ENCODE measurements at regions not wholly inside any gene's neighbourhood (a gene's known extent, or its start where the extent isn't known, plus 50 kb on each side); places are given as distances from the start of the nearest gene placed in this dataset.
"Not testable (repeated sequence)": the region's sequence is repeated elsewhere in the genome, so short reads cannot be mapped to it uniquely, and the experiment has no call there.

- Mint-ChIP-seq H3K27me3 (ENCODE audit: low read depth) (peaks cover 16% of the 10 kb centered on the region), H3K9me3 (peaks cover 35% of the 10 kb centered on the region)
- H3K36me3 Mint-ChIP-seq (ENCODE audit: low read depth); DNase-seq (ENCODE audit: low spot score); H3K27ac Mint-ChIP-seq; H3K4me3 Mint-ChIP-seq; H3K4me1 Mint-ChIP-seq (ENCODE audit: low read depth): not testable (repeated sequence)
These were observed 62.8 kb downstream of the RPS24 start for GRCh38 chr10:78096486-78096885.

DNA sequence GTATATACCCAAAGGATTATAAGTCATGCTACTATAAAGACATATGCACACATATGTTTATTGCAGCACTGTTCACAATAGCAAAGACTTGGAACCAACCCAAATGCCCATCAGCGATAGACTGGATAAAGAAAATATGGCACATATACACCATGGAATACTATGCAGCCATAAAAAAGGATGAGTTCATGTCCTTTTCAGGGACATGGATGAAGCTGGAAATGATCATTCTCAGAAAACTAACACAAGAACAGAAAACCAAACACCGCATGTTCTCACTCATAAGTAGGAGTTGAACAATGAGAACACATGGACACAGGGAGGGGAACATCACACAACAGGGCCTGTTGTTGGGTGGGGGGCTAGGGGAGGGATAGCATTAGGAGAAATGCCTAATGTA, 68.9 kb downstream of the RPS24 start:
- peaks cover 62% of the 10 kb centered on the region for H3K9me3 Mint-ChIP-seq
- not testable (repeated sequence) for H3K4me3 Mint-ChIP-seq; H3K4me1 Mint-ChIP-seq (ENCODE audit: low read depth); H3K27ac Mint-ChIP-seq; H3K36me3 Mint-ChIP-seq (ENCODE audit: low read depth); DNase-seq (ENCODE audit: low spot score)
- H3K27me3 Mint-ChIP-seq (ENCODE audit: low read depth): peaks cover 12% of the 10 kb centered on the region

- peaks cover 21% of the 10 kb centered on the region for H3K9me3 Mint-ChIP-seq
- H3K4me1 Mint-ChIP-seq (ENCODE audit: low read depth): no peaks in the 10 kb centered on the region
- no peaks in the 10 kb centered on the region for H3K36me3 Mint-ChIP-seq (ENCODE audit: low read depth)
- no peak for DNase-seq (ENCODE audit: low spot score)
- no peak overlapping the region for H3K4me3 Mint-ChIP-seq
- no peak overlapping the region for H3K27ac Mint-ChIP-seq
- peaks cover 18% of the 10 kb centered on the region for H3K27me3 Mint-ChIP-seq (ENCODE audit: low read depth)
These were observed 75.5 kb downstream of the RPS24 start for GRCh38 chr10:78109210-78109609.

DNA sequence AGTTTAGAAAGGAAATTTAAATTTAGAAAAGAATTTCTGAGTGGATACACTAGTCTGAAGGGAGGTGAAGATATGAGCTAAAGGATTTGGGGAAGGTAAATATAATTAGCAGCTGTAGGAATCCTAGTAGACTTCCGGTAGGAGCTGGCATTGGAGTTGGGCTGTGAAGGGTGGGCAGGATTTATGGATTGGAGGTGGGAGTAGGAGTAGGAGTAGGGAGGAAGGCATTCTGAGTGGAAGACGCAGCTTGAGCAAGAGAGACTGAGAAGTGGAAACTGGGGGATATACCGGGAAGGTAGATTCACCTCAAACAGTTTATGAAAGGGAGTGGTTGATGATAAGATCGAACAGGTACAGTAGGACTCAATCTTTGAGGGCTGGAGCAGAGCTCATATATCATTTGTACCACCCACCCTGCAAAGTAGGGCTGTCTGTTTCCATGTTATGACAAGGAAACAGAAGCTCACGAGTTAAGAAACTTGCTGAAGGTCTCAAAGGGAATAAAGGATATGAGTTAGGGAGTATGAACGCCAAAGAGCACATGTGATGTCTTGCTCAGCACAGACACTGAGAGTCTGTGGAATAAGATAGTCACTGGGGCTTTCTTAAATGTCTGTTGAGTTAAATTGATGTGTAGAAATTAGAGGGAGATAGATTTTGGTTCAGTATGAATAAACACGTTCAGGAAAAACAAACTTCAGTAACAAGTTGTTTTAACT, 81.6 kb downstream of the RPS24 start:
- DNase-seq (ENCODE audit: low spot score): no peak
- H3K27me3 Mint-ChIP-seq (ENCODE audit: low read depth): peaks cover 22% of the 10 kb centered on the region
- no peaks in the 10 kb centered on the region for H3K4me1 Mint-ChIP-seq (ENCODE audit: low read depth)
- no peaks in the 10 kb centered on the region for H3K36me3 Mint-ChIP-seq (ENCODE audit: low read depth)
- H3K27ac Mint-ChIP-seq: no peak overlapping the region
- H3K9me3 Mint-ChIP-seq: peaks cover 4% of the 10 kb centered on the region
- H3K4me3 Mint-ChIP-seq: no peak overlapping the region

GRCh38 chr10:78116361-78116760, 82.7 kb downstream of the RPS24 start:
- no peak overlapping the region for H3K4me3 Mint-ChIP-seq
- H3K4me1 Mint-ChIP-seq (ENCODE audit: low read depth): no peaks in the 10 kb centered on the region
- peaks cover 22% of the 10 kb centered on the region for H3K27me3 Mint-ChIP-seq (ENCODE audit: low read depth)
- no peak overlapping the region for H3K27ac Mint-ChIP-seq
- H3K36me3 Mint-ChIP-seq (ENCODE audit: low read depth): peaks cover 1% of the 10 kb centered on the region
- H3K9me3 Mint-ChIP-seq: peaks cover 12% of the 10 kb centered on the region
- DNase-seq (ENCODE audit: low spot score): no peak

GRCh38 chr10:78118591-78118990, 84.9 kb downstream of the RPS24 start:
- Mint-ChIP-seq H3K27ac (no peak overlapping the region), H3K4me3 (no peak overlapping the region), H3K4me1 (ENCODE audit: low read depth) (no peaks in the 10 kb centered on the region), H3K9me3 (peaks cover 32% of the 10 kb centered on the region), H3K27me3 (ENCODE audit: low read depth) (peaks cover 11% of the 10 kb centered on the region), H3K36me3 (ENCODE audit: low read depth) (peaks cover 3% of the 10 kb centered on the region)
- DNase-seq (ENCODE audit: low spot score): no peak

DNA sequence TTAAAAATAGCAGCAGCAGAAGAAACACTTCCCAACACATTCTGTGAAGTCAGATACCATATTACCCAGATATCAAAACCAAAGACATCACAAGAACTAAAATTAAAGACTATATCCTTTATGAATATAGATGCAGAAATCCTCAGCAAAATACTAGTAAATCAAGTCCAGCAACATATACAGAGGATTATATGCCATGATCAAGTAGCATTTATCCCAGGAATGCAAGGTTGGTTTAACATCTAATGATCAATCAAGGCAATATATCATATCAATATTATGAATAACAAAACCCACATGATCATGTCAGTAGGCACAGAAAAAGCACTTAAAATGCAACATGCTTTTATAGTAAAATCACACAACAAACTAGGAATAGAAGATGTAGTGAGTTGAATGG, 88.1 kb downstream of the RPS24 start:
- DNase-seq (ENCODE audit: low spot score): no peak
- no peak overlapping the region for H3K27ac Mint-ChIP-seq
- H3K36me3 Mint-ChIP-seq (ENCODE audit: low read depth): peaks cover 3% of the 10 kb centered on the region
- peaks cover 2% of the 10 kb centered on the region for H3K27me3 Mint-ChIP-seq (ENCODE audit: low read depth)
- no peaks in the 10 kb centered on the region for H3K4me1 Mint-ChIP-seq (ENCODE audit: low read depth)
- H3K4me3 Mint-ChIP-seq: no peak overlapping the region
- peaks cover 32% of the 10 kb centered on the region for H3K9me3 Mint-ChIP-seq

DNA sequence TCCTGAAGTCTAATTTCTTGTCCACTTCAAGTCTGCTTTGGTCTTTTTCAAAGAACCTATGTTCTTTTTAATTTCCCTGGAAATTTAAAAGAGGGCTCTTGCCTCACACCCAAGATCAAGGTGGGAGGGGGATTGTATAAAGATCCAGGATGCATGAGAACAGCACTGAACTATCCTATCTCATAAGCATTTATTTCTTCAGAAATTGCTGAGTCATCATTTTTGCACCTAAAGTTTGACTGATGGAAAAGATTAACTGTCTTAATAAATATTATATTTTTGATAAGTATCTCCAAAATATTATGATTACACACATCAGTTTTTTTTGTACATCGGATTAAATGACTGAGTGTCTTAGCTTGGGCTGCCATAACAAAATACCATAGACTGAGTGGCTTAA, 90.5 kb downstream of the RPS24 start:
- no peak for DNase-seq (ENCODE audit: low spot score)
- Mint-ChIP-seq H3K27me3 (ENCODE audit: low read depth) (peaks cover 2% of the 10 kb centered on the region), H3K9me3 (peaks cover 32% of the 10 kb centered on the region), H3K4me1 (ENCODE audit: low read depth) (no peaks in the 10 kb centered on the region), H3K36me3 (ENCODE audit: low read depth) (peaks cover 3% of the 10 kb centered on the region), H3K4me3 (no peak overlapping the region), H3K27ac (no peak overlapping the region)

DNA sequence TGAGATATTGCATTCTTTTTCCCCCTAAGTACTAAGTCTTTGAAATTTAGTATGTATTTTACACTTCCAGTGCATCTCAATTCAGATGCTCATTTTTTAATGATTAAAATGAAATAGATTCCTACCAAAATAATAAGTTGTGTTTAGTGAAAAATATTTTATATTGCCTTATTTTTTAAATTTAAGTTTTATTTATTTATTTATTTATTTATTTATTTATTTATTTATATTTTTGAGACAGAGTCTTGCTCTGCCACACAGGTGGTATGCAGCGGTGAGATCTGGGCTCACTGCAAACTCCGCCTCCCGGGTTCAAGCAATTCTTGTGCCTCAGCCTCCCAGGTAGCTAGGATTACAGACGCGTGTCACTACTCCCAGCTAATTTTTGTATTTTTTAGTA, 95.5 kb downstream of the RPS24 start:
- Mint-ChIP-seq H3K4me1 (ENCODE audit: low read depth) (no peaks in the 10 kb centered on the region), H3K9me3 (no peaks in the 10 kb centered on the region), H3K27ac (no peak overlapping the region), H3K36me3 (ENCODE audit: low read depth) (no peaks in the 10 kb centered on the region), H3K4me3 (no peak overlapping the region), H3K27me3 (ENCODE audit: low read depth) (no peaks in the 10 kb centered on the region)
- DNase-seq (ENCODE audit: low spot score): no peak

DNA sequence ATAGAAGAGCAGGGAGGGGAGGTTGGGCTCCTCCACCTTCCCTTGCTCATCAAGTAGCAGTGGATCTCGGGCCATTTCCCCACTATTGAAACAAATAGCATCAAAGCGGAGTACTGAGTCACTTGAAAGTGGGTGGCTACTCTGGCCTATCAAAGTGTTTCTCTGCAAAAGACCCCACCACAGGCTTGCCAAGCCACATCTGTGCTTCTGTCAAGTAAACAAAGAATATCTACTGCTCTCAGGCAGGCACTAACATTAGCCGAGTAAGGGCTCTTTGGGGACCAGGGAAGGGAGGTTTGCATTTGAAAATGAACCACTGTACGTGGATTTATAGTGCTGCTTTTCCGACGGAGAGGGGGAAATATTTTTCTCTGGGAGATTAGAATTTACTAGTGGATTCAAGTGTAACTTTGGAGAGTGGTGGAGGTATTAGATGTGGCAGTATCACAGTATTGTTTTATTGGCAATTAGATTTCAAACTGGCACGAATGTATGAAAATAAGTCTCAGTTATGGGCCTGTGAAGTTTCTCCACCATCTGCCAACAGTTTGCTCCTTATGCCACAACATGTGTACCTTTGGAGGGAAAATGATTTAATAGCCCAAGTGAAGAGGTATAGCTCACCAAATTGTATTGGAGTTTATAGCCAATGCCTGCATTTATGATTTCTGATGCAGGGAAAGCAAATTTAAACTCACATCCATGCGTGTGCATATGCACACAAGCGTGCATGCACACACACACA, 97.5 kb downstream of the RPS24 start:
- H3K27ac Mint-ChIP-seq: no peak overlapping the region
- DNase-seq (ENCODE audit: low spot score): no peak
- peaks cover 6% of the 10 kb centered on the region for H3K4me1 Mint-ChIP-seq (ENCODE audit: low read depth)
- H3K27me3 Mint-ChIP-seq (ENCODE audit: low read depth): no peaks in the 10 kb centered on the region
- no peaks in the 10 kb centered on the region for H3K9me3 Mint-ChIP-seq
- no peaks in the 10 kb centered on the region for H3K36me3 Mint-ChIP-seq (ENCODE audit: low read depth)
- no peak overlapping the region for H3K4me3 Mint-ChIP-seq

DNA sequence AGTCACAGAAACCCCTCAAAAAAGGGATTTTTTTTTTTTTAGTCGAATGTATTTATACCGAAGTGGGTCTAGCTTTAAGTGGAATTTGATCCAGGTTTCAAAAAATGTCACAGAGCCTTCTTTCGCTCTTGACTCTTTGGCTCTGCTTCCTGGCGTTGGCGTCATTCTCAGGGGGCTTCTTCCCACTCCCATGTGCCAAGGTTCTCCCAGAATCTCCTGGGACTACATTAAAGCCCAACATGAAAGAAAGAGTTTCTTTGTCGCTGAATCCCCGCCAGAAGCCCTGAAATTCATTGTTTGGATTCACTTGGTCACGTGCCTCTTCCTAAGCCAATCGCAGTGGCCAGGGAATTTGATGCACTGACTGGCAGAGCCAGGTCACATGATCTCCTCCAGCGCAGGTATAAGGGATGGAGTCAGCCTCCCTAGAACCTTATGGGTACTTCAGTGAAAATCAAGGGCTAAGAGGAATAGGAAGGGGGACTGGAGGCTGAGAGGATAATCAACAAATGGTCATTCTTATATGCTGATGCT, 101.2 kb downstream of the RPS24 start:
- no peak overlapping the region for H3K4me3 Mint-ChIP-seq
- no peaks in the 10 kb centered on the region for H3K36me3 Mint-ChIP-seq (ENCODE audit: low read depth)
- H3K27ac Mint-ChIP-seq: no peak overlapping the region
- peaks cover 8% of the 10 kb centered on the region for H3K4me1 Mint-ChIP-seq (ENCODE audit: low read depth)
- no peaks in the 10 kb centered on the region for H3K27me3 Mint-ChIP-seq (ENCODE audit: low read depth)
- H3K9me3 Mint-ChIP-seq: no peaks in the 10 kb centered on the region
- no peak for DNase-seq (ENCODE audit: low spot score)

GRCh38 chr10:78137147-78137546, 103.5 kb downstream of the RPS24 start:
- H3K36me3 Mint-ChIP-seq (ENCODE audit: low read depth): no peaks in the 10 kb centered on the region
- H3K4me1 Mint-ChIP-seq (ENCODE audit: low read depth): peaks cover 8% of the 10 kb centered on the region
- H3K9me3 Mint-ChIP-seq: no peaks in the 10 kb centered on the region
- H3K27me3 Mint-ChIP-seq (ENCODE audit: low read depth): no peaks in the 10 kb centered on the region
- H3K27ac Mint-ChIP-seq: no peak overlapping the region
- H3K4me3 Mint-ChIP-seq: no peak overlapping the region
- DNase-seq (ENCODE audit: low spot score): no peak

DNA sequence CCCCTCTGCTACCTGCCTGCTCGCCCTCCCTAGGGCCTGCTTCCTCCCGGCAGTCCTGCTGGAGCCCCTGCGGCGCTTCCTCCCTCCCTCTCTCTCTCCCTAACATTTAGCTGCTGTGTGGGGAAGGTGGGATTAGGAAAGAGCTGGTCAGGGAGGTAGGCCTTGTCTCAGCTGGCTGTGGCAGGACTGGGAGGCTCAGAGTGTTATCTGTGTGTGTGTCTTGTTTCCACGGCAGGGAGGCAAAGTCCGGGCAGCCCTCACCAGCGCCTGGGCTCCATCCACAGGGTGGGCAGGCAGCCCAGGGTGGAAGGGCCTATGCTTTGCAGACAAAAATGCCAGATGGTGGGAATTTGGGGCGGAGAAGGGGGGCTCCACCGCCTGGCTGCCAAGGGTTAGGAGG, 105.7 kb downstream of the RPS24 start:
- no peak overlapping the region for H3K27ac Mint-ChIP-seq
- peaks cover 8% of the 10 kb centered on the region for H3K4me1 Mint-ChIP-seq (ENCODE audit: low read depth)
- DNase-seq (ENCODE audit: low spot score): no peak
- no peaks in the 10 kb centered on the region for H3K36me3 Mint-ChIP-seq (ENCODE audit: low read depth)
- H3K9me3 Mint-ChIP-seq: peaks cover 3% of the 10 kb centered on the region
- H3K4me3 Mint-ChIP-seq: no peak overlapping the region
- H3K27me3 Mint-ChIP-seq (ENCODE audit: low read depth): no peaks in the 10 kb centered on the region

DNA sequence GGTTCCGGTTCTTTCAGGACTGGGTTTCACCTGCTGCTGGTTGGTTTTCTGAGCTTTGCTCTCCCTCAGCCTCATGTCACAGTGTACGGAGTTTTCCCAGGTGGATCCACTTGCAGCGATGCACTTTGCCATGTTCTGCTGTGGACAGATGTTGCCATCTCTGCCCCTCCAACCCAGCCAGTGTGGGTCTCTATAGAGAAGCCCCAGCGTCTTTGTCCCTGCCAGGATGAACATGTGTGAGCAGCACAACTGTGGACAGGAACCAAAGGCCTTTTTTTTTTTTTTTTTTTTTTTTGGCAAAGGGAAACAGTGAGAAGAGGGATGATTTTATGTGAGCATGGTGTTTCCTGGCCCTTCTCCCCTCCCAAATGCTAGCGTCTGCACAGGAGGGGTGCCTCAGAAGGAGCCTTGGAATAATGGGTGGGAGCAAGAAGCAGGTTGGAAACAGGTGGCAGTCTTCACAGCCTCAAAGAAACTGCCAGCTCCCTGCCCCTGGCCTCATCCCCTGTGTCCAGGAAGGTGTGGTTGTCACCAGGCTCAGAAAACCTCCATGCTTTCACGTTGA, 106.5 kb downstream of the RPS24 start:
- Mint-ChIP-seq H3K4me1 (ENCODE audit: low read depth) (peaks cover 5% of the 10 kb centered on the region), H3K4me3 (no peak overlapping the region), H3K27me3 (ENCODE audit: low read depth) (no peaks in the 10 kb centered on the region), H3K9me3 (peaks cover 7% of the 10 kb centered on the region), H3K27ac (no peak overlapping the region), H3K36me3 (ENCODE audit: low read depth) (no peaks in the 10 kb centered on the region)
- DNase-seq (ENCODE audit: low spot score): no peak

Measured in T-helper 2 cell treated with Interferon-gamma antibody and Interleukin-4, amounts not matched to agents 5 μg/mL and 100 μg/mL, for 36 hours (primary cell).